K562 (cell line): ENCODE measurements at regions not wholly inside any gene's neighbourhood (a gene's known extent, or its start where the extent isn't known, plus 50 kb on each side); places are given as distances from the start of the nearest gene placed in this dataset.

Experiments used
- ATAC-seq: fragments of 200-7000 bp; cut with Tn5 transposase; 3 replicates; pipeline ENCODE4 v1.9.1; 2020; ENCODE audit warnings: moderate library complexity
- BruUV-seq: library from RNA; stranded (reverse); fragments of 400-500 nt; replicated peaks from 2 replicates; lab custom pipeline; 2021; lab: Mats Ljungman, UMichigan
- CTCF ChIA-PET: fragments of 300-600 bp; formaldehyde crosslinking; extraction: SDS; loops from one replicate; lab custom pipeline; 2021; ENCODE audit warnings: low intra/inter-chr PET ratio; lab: Yijun Ruan, JAX
- POLR2A ChIA-PET: fragments of 300-600, 350-650 bp; sonication (Branson Sonifier 250); formaldehyde crosslinking; extraction: SDS; loops from one replicate; lab custom pipeline; 2021; ENCODE audit warnings: antibody characterized with exemption, inconsistent platforms; lab: Yijun Ruan, JAX
- DNase-seq, 4 experiments: peaks; one replicate each; pipeline versions ENCODE4 v3.0.0 to v3.0.0-alpha.2; 2011 to 2018; ENCODE audit warnings: low spot score in 3 of 4, mixed read lengths in 3 of 4; ENCODE audit errors: extremely low read depth in 1 of 4
- FAIRE-seq: peaks from 2 replicates; lab custom pipeline; 2011; peaks lifted over from hg19 to GRCh38; lab: Jason Lieb, UNC
- H2AFZ ChIP-seq: 2 replicates; pipeline ENCODE4 v1.6.0; 2011; ENCODE audit warnings: low read depth, low read length, control low read depth, inconsistent platforms
- H3K27ac ChIP-seq: fragments of 200-600 bp; 3 replicates; pipeline ENCODE4 v1.8.0; 2011; ENCODE audit warnings: low read depth, mild to moderate bottlenecking, control low read depth, inconsistent platforms, low read length, moderate library complexity, mixed read lengths; ENCODE audit errors: extremely low read depth
- H3K27me3 ChIP-seq, 2 experiments: fragments of 300-600 bp in 1 of 2; 2 replicates in 1 of 2; 3 replicates in 1 of 2; pipeline versions ENCODE4 v1.6.0 to v1.8.0; 2011; ENCODE audit warnings: inconsistent platforms in 2 of 2, low read length in 2 of 2, mild to moderate bottlenecking in 1 of 2, mixed read lengths in 1 of 2, moderate library complexity in 1 of 2; ENCODE audit not compliant: control insufficient read depth in 2 of 2, insufficient read depth in 2 of 2
- H3K36me3 ChIP-seq: fragments of 300-600 bp; 3 replicates; pipeline ENCODE4 v1.8.0; 2011; ENCODE audit warnings: mild to moderate bottlenecking, low read length, inconsistent platforms; ENCODE audit not compliant: control insufficient read depth, insufficient read depth
- H3K4me1 ChIP-seq, 2 experiments: fragments of 200-600 bp in 1 of 2; replicated peaks in 1 of 2; 2 replicates in 1 of 2; 3 replicates in 1 of 2; pipeline versions ENCODE4 v1.5.1 to v1.8.0; 2011; ENCODE audit warnings: inconsistent platforms in 2 of 2, low read length in 2 of 2, mild to moderate bottlenecking in 1 of 2, mixed read lengths in 1 of 2, moderate library complexity in 1 of 2; ENCODE audit not compliant: control insufficient read depth in 2 of 2, insufficient read depth in 2 of 2
- H3K4me2 ChIP-seq: 2 replicates; pipeline ENCODE4 v1.6.1; 2011; ENCODE audit warnings: low read length, control low read depth, inconsistent platforms, mixed read lengths; ENCODE audit not compliant: insufficient read depth
- H3K4me3 ChIP-seq: fragments of 200-600 bp; sonication (generic), shearing (Covaris generic); 2 replicates; pipeline ENCODE4 v1.5.1; 2016; ENCODE audit warnings: control low read depth, inconsistent platforms
- H3K79me2 ChIP-seq: fragments of 200-600 bp; 3 replicates; pipeline ENCODE4 v1.8.0; 2011; ENCODE audit warnings: low read length, inconsistent platforms; ENCODE audit not compliant: control insufficient read depth, insufficient read depth
- H3K9ac ChIP-seq, 2 experiments: 2 replicates each; pipeline versions ENCODE4 v1.6.0 to v1.6.1; 2011; ENCODE audit warnings: low read depth in 2 of 2, low read length in 2 of 2, control low read depth in 1 of 2, inconsistent platforms in 1 of 2, mild to moderate bottlenecking in 1 of 2, mixed read lengths in 1 of 2; ENCODE audit not compliant: insufficient read depth in 1 of 2
- H3K9me1 ChIP-seq: one replicate; pipeline ENCODE4 v1.6.0; 2011; ENCODE audit warnings: inconsistent platforms, mild to moderate bottlenecking, low read length, moderate library complexity; ENCODE audit not compliant: control insufficient read depth, insufficient read depth
- H3K9me3 ChIP-seq: replicated peaks from 2 replicates; pipeline ENCODE4 v1.5.1; 2011; ENCODE audit warnings: low read depth, low read length, inconsistent platforms; ENCODE audit not compliant: control insufficient read depth, insufficient read depth
- H4K20me1 ChIP-seq: replicated peaks from 2 replicates; pipeline ENCODE4 v1.6.1; 2011; ENCODE audit warnings: low read length, inconsistent platforms, mixed read lengths; ENCODE audit not compliant: control insufficient read depth, insufficient read depth
- HMGN3 ChIP-seq: IDR thresholded peaks from 2 replicates; pipeline ENCODE4 v1.6.1; 2011; ENCODE audit warnings: borderline replicate concordance, low read depth, mild to moderate bottlenecking, mixed read lengths, low read length; ENCODE audit not compliant: insufficient read length; ENCODE audit errors: extremely low read depth
- ILK ChIP-seq: fragments of 450-650 bp; IDR thresholded peaks from 2 replicates; pipeline ENCODE4 v1.6.1; 2016; ENCODE audit warnings: missing genetic modification characterization, low read depth, mild to moderate bottlenecking, missing compliant biosample characterization, moderate library complexity, borderline replicate concordance
- MCM3 ChIP-seq: fragments of 450-650 bp; IDR thresholded peaks from 2 replicates; pipeline ENCODE4 v1.6.1; 2016
- SMARCA5 ChIP-seq: fragments of 450-650 bp; IDR thresholded peaks from 2 replicates; pipeline ENCODE4 v1.6.1; 2016
- whole genome bisulfite sequencing: fragments of 100-300 bp; shearing (Covaris generic); methylation state at CpG from one replicate; pipeline ENCODE4 v1.1.6; 2016; ENCODE audit warnings: low coverage, mixed read lengths; ENCODE audit not compliant: insufficient coverage; ENCODE audit errors: missing lambda C conversion rate; 5-methylcytosine and 5-hydroxymethylcytosine counted together
- in situ Hi-C: fragments of 300-500 bp; cut with MboI; formaldehyde crosslinking; loops from 4 replicates; pipeline ENCODE4 v1.15.0; 2018; ENCODE audit warnings: inconsistent platforms, mixed read lengths
- intact Hi-C: fragments of 100-400 bp; cut with micrococcal nuclease; formaldehyde crosslinking; loops from 2 replicates; pipeline ENCODE4 v1.14.2; 2022
- TF ChIP-seq, protein P1 (sequence below): fragments of 450-650 bp; IDR thresholded peaks from 2 replicates; pipeline ENCODE4 v1.6.1; 2016; ENCODE audit warnings: antibody characterized with exemption

DNA sequence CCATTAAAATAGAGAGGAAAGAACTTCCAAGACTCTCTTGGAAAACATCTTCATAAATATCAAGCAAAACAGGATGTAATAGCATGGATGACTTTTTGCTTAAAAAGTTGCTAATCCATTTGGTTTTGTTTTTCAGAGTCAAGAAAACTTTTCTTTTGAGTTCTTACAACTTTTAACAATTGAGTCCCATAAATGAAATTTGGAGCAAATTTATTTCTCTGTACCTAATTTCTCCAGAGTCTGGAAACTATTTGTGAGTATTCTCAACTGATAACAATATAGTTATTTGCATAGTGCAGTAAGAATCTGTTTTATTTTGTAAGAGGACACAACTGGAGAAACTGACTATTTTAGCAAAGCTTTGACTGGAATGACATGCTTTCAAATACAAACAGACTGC, 606.3 kb upstream of the IGFBP3 start:
- FAIRE-seq: no peak

DNA sequence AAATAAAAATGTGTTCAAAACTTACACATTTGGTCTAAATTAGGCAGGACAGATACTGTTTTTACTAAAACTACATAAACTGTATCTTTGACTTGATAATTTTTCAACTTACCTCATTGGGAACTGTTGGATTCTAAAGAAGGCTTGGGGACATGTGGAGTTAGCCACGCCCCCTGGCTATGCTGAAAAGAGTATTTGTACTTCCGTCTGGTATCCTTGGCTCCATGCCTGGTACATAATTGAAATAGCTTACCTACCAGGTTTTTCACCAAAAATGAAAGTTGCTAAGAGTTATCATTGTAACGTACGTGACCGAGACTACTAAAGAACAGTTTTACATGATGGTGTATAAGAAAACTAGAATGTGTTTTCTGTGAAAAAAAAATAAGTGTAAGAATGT, 604.8 kb upstream of the IGFBP3 start:
- no peak overlapping the region for H3K9ac ChIP-seq
- no peaks in the 10 kb centered on the region for H3K79me2 ChIP-seq
- no peaks in the 10 kb centered on the region for H3K27me3 ChIP-seq
- no peak for ATAC-seq
- ChIA-PET CTCF (no interaction called here), POLR2A (no interaction called here)
- BruUV-seq: no TSS peak
- H3K4me2 ChIP-seq: no peak overlapping the region
- no peak overlapping the region for H3K27ac ChIP-seq
- in situ Hi-C loops: no loop called here
- H3K9me1 ChIP-seq: no peaks in the 10 kb centered on the region
- 9% methylated on average over 5 of the region's 5 CpGs for WGBS
- H3K4me3 ChIP-seq: no peak overlapping the region
- no peak for FAIRE-seq
- no peaks in the 10 kb centered on the region for H3K4me1 ChIP-seq
- H3K36me3 ChIP-seq: no peaks in the 10 kb centered on the region
- H4K20me1 ChIP-seq: no peaks in the 10 kb centered on the region
- TF ChIP-seq ILK (tag) (no peak), HMGN3 (no peak), MCM3 (no peak)
- TF ChIP-seq, protein P1, sequence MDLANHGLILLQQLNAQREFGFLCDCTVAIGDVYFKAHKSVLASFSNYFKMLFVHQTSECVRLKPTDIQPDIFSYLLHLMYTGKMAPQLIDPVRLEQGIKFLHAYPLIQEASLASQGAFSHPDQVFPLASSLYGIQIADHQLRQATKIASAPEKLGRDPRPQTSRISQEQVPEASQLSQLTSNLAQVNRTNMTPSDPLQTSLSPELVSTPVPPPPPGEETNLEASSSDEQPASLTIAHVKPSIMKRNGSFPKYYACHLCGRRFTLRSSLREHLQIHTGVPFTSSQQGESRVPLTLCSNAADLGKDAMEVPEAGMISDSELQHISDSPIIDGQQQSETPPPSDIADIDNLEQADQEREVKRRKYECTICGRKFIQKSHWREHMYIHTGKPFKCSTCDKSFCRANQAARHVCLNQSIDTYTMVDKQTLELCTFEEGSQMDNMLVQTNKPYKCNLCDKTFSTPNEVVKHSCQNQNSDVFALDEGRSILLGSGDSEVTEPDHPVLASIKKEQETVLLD: no peak
- H3K9me3 ChIP-seq: no peaks in the 10 kb centered on the region
- intact Hi-C loops: no loop called here
- DNase-seq: no peak
- H2AFZ ChIP-seq: no peak overlapping the region

More for the DNA sequence above, 606.3 kb upstream of the IGFBP3 start:
- Histone ChIP-seq H3K9ac (no peak overlapping the region), H4K20me1 (no peaks in the 10 kb centered on the region), H3K9me1 (no peaks in the 10 kb centered on the region), H3K4me2 (no peak overlapping the region), H2AFZ (no peak overlapping the region), H3K27me3 (no peaks in the 10 kb centered on the region), H3K4me3 (no peak overlapping the region), H3K36me3 (no peaks in the 10 kb centered on the region), H3K4me1 (no peaks in the 10 kb centered on the region), H3K79me2 (no peaks in the 10 kb centered on the region), H3K9me3 (no peaks in the 10 kb centered on the region), H3K27ac (no peak overlapping the region)
- POLR2A ChIA-PET: no interaction called here
- ATAC-seq: no peak
- intact Hi-C loops: no loop called here
- CTCF ChIA-PET: no interaction called here
- in situ Hi-C loops: no loop called here
- no peak for DNase-seq
- no peak for TF ChIP-seq SMARCA5
- no TSS peak for BruUV-seq
